Right renal cortex interstitium (tissue), 3 donors: ENCODE measurements at regions not wholly inside any gene's neighbourhood (a gene's known extent, or its start where the extent isn't known, plus 50 kb on each side); places are given as distances from the start of the nearest gene placed in this dataset.

Experiments used
- DNase-seq, 3 donors: peaks; one replicate each; pipeline ENCODE4 v3.0.0-alpha.2; 2013; ENCODE audit warnings: low read depth in 3 of 3, low spot score in 2 of 3

GRCh38 chr4:8922481-8922880 is 50.8 kb upstream of the HMX1 start:
- DNase-seq: no peak

- DNase-seq: no peak
Measured at GRCh38 chr4:8921465-8921864, 49.8 kb upstream of the HMX1 start.
